Testis (tissue), 2 donors: ENCODE measurements at regions not wholly inside any gene's neighbourhood (a gene's known extent, or its start where the extent isn't known, plus 50 kb on each side); places are given as distances from the start of the nearest gene placed in this dataset.

Experiments
- DNase-seq: peaks from one replicate; pipeline ENCODE4 v3.0.0-alpha.2; 2019
- H3K27ac ChIP-seq, 2 donors: fragments of 200-600 bp; sonication (generic); one replicate each; pipeline ENCODE4 v1.5.1; 2019
- H3K27me3 ChIP-seq: fragments of 200-600 bp; sonication (generic); one replicate; pipeline ENCODE4 v1.5.1; 2019
- H3K36me3 ChIP-seq: fragments of 200-600 bp; sonication (generic); one replicate; pipeline ENCODE4 v1.5.1; 2017; ENCODE audit warnings: low read depth; ENCODE audit errors: missing control alignments
- H3K4me1 ChIP-seq: fragments of 200-600 bp; sonication (generic); one replicate; pipeline ENCODE4 v1.5.1; 2019
- H3K4me3 ChIP-seq, 2 donors: fragments of 200-600 bp; sonication (generic); one replicate each; pipeline ENCODE4 v1.5.1; 2017 to 2019
- H3K9me3 ChIP-seq: fragments of 200-600 bp; sonication (generic); one replicate; pipeline ENCODE4 v1.5.1; 2017
- CTCF ChIP-seq, 3 experiments: fragments of 450-650 bp in 2 of 3; fragments of 200-600 bp in 1 of 3; sonication (generic) in 1 of 3; IDR thresholded peaks; one replicate each; pipeline ENCODE4 v1.5.1; 2016 to 2019; ENCODE audit warnings: antibody characterized with exemption in 3 of 3, mild to moderate bottlenecking in 2 of 3, moderate library complexity in 1 of 3
- POLR2A ChIP-seq: fragments of 450-650 bp; IDR thresholded peaks from one replicate; pipeline ENCODE4 v1.6.1; 2017; ENCODE audit warnings: antibody characterized with exemption, mild to moderate bottlenecking, moderate library complexity
- WGBS, 2 donors: methylation state at CpG; one replicate each; pipeline ENCODE4 v1.1.5; 2018; 5-methylcytosine and 5-hydroxymethylcytosine counted together
- intact Hi-C: fragments of 100-400 bp; cut with DNase I; formaldehyde crosslinking; loops from one replicate; pipeline ENCODE4 v1.15.1; 2023; ENCODE audit warnings: low total_unique reads

- WGBS, 2 donors, result 91 to 92% methylated on average over 5 of the region's 5 CpGs
- Histone ChIP-seq H3K9me3 (no peaks in the 10 kb centered on the region), H3K36me3 (no peaks in the 10 kb centered on the region), H3K27ac (no peak overlapping the region), H3K4me1 (no peaks in the 10 kb centered on the region), H3K27me3 (no peaks in the 10 kb centered on the region), H3K4me3 (no peak overlapping the region)
- intact Hi-C loops, result no loop called here
- DNase-seq, result no peak
- TF ChIP-seq POLR2A, result no peak
- no peak for TF ChIP-seq CTCF (IDR thresholded peaks at IDR 0.05)
Observed at GRCh38 chr17:70525961-70526360, 356.6 kb downstream of the KCNJ2 start.

- 80 to 88% methylated on average over 3 of the region's 3 CpGs for WGBS, 2 donors
- TF ChIP-seq POLR2A (no peak), CTCF (IDR thresholded peaks at IDR 0.05) (no peak)
Observed at GRCh38 chr17:70527364-70527888, 358.1 kb downstream of the KCNJ2 start.

GRCh38 chr17:70533427-70533826, 364.1 kb downstream of the KCNJ2 start:
- TF ChIP-seq POLR2A (no peak), CTCF (IDR thresholded peaks at IDR 0.05) (no peak)
- Histone ChIP-seq H3K36me3 (no peaks in the 10 kb centered on the region), H3K4me1 (no peaks in the 10 kb centered on the region), H3K4me3 (no peak overlapping the region), H3K27ac (no peak overlapping the region), H3K27me3 (no peaks in the 10 kb centered on the region), H3K9me3 (no peaks in the 10 kb centered on the region)
- DNase-seq, result no peak
- 49 to 71% methylated on average over 2 of the region's 2 CpGs for WGBS, 2 donors
- intact Hi-C loops, result no loop called here

More at GRCh38 chr17:70527364-70527888, 358.1 kb downstream of the KCNJ2 start:
- Histone ChIP-seq H3K9me3 (no peaks in the 10 kb centered on the region), H3K27me3 (no peaks in the 10 kb centered on the region), H3K36me3 (no peaks in the 10 kb centered on the region), H3K27ac (no peak overlapping the region), H3K4me3 (no peak overlapping the region), H3K4me1 (no peaks in the 10 kb centered on the region)
- intact Hi-C loops, result no loop called here
- no peak for DNase-seq

GRCh38 chr17:70535986-70536385, 366.7 kb downstream of the KCNJ2 start:
- TF ChIP-seq POLR2A, result no peak
- TF ChIP-seq CTCF (IDR thresholded peaks at IDR 0.05), result no peak
- Histone ChIP-seq H3K4me1 (no peaks in the 10 kb centered on the region), H3K27me3 (no peaks in the 10 kb centered on the region), H3K27ac (no peak overlapping the region), H3K9me3 (no peaks in the 10 kb centered on the region), H3K4me3 (no peak overlapping the region), H3K36me3 (no peaks in the 10 kb centered on the region)
- 88 to 96% methylated on average over 1 of the region's 1 CpG for WGBS, 2 donors
- intact Hi-C loops, result no loop called here
- DNase-seq, result no peak

- intact Hi-C loops, result no loop called here
- WGBS, 2 donors, result 60 to 64% methylated on average over 7 of the region's 7 CpGs
- TF ChIP-seq CTCF (IDR thresholded peaks at IDR 0.05) (no peak), POLR2A (no peak)
Observed at GRCh38 chr17:70539132-70539924, 370.0 kb downstream of the KCNJ2 start.

More at GRCh38 chr17:70539132-70539924, 370.0 kb downstream of the KCNJ2 start:
- H3K36me3 ChIP-seq, result no peaks in the 10 kb centered on the region
- DNase-seq, result no peak
- no peak overlapping the region for H3K27ac ChIP-seq
- no peak overlapping the region for H3K4me3 ChIP-seq
- no peaks in the 10 kb centered on the region for H3K9me3 ChIP-seq
- H3K4me1 ChIP-seq, result no peaks in the 10 kb centered on the region
- H3K27me3 ChIP-seq, result no peaks in the 10 kb centered on the region
